ENCODE measurements at regions not wholly inside any gene's neighbourhood (a gene's known extent, or its start where the extent isn't known, plus 50 kb on each side); places are given as distances from the start of the nearest gene placed in this dataset.

DNA sequence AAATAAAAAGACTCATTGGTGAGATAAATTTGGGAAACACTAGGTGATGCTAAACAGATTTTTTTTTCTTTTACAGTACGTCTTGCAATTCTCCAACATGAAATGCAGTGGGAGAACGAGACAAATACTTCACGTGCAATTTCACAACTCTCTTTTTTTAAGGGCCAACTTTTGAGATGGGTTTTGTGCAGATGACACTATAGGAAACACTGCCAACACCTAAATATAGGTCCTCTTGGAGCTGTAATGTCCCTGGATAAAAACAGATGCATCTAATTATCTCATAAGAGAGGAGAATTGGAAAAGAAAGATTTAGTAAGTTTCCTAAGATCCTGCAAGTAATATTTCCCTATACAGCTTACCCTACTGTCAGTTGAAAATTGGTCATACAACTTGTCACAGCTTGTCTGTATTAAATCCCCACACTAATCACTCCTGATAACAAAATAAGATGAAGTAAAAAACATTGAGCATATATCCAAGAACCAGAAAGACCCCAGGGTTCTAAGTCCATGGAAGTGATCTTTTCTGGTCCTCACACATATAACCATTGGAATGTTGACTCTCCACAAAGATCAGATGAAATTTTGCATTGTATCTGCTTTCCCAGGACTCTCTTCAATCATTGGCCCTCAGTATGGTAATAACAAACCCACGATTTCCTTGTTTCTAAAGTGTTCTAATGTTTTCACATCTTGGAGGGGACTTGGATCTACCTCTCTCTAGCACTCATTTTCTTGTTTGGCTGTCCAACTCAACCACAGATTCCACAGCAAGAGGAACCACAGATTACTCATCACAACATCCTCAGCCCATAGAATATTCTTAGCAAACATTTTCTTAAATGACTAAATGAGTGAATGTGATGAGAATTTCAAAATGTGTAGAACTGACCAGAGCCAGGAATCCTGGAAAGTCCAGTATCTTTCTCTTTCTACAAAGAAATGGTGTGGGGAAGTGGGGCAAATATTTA lies 769.4 kb upstream of the USP15 start:
- TF ChIP-seq POLR2AphosphoS5 (IDR thresholded peaks at IDR 0.05; ENCODE audit: low read depth, low read length) (no peak), POLR2A (IDR thresholded peaks at IDR 0.05; ENCODE audit: low read depth, low read length) (no peak), TAF1 (IDR thresholded peaks at IDR 0.05; ENCODE audit: low read depth, low read length) (no peak), POU2F2 (IDR thresholded peaks at IDR 0.05; ENCODE audit: low read depth, low read length) (no peak)
